ENCODE measurements at regions not wholly inside any gene's neighbourhood (a gene's known extent, or its start where the extent isn't known, plus 50 kb on each side); places are given as distances from the start of the nearest gene placed in this dataset.
"Not testable (repeated sequence)": the region's sequence is repeated elsewhere in the genome, so short reads cannot be mapped to it uniquely, and the experiment has no call there.

DNA sequence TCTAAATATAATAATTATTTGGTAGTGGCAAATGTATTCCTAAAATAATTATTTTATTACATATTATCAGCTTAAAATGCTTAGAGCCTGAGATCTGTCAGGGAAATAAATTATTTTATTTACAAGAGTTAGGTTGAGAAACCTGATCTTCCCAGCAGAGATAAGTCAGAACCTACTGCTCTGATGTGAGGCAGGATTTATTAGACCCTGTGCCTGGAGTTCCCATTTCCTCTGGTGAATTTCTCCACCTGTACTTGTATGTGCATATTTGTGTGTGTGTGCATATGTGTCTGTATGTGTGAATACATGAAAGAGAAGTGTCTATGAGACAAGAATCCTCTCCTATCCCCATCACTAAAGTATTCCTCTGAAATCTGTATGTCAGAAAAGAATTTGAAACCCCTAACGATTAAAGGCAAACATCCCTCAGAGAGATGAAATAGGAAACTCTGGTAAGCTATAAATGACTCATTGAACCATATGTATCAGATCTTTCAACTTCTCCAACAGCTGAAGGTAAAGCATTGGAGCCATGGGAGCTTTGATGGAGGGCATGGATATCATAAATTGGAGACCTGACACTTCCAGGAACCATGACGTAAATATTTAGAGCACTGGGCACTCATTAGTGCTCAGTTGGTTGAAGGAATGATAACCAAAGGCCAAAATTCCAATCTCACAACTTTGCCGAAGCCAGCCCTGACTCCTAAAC is 190.9 kb downstream of the XPNPEP1 start:
- no peak for DNase-seq (ENCODE audit: low read depth in 2 of 3, low spot score in 2 of 3)

DNA sequence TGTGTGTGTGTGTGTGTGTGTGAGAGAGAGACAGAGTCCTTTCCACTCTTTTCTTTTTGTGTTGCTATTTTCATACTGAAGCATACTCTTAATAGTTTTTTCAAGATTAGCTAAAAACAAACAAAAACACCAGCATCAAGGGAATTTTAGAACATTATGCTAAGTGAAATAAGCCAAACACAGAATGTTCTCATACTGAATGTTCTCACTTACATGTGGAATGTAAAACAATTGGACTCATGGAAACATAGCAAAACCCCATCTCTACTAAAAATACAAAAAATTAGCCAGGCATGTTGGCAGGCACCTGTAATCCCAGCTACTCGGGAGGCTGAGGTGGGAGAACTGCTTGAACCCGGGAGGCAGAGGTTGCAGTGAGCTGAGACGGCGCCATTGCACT is 193.4 kb downstream of the XPNPEP1 start:
- DNase-seq (ENCODE audit: low read depth in 2 of 3, low spot score in 2 of 3), result not testable (repeated sequence)

DNA sequence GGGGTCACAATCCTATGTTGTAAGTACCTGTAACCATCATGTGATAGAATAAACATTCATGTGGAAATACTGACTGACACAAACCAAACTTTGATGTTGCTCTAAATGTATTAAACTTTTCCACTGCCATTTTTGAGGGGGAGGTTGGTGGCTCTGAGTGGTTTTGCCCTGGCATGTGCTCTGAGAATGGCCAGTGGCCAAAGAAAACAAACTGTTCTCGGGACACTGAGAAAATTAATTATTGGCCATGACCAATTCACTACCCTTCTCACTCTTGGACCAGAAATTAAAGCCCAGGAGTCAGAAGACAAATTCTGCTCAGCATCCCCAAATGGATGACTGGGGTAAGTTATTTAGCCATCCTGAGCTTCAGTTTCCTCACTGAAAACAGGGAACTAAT is 195.9 kb downstream of the XPNPEP1 start:
- no peak for DNase-seq (ENCODE audit: low read depth in 2 of 3, low spot score in 2 of 3)

DNA sequence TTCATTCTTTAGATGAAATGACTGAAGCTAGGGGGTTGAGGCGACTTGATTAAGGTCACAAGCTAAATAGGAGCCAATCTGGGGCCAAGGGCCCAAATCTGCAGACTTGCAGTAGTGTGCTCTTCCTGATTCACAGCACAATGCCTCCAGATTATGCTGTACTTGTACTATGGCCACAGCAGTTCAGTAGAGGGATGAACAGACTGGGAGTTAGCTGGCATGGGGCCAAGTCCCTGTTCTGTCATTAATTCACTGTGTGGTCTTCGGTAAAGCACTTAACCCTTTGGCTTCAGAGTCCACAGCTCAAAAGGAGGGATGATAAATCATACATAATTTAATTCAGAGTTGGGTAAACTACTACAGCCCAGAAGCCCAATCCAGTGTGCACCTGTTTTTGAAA is 196.8 kb downstream of the XPNPEP1 start:
- DNase-seq (ENCODE audit: low read depth in 2 of 3, low spot score in 2 of 3), result no peak

DNA sequence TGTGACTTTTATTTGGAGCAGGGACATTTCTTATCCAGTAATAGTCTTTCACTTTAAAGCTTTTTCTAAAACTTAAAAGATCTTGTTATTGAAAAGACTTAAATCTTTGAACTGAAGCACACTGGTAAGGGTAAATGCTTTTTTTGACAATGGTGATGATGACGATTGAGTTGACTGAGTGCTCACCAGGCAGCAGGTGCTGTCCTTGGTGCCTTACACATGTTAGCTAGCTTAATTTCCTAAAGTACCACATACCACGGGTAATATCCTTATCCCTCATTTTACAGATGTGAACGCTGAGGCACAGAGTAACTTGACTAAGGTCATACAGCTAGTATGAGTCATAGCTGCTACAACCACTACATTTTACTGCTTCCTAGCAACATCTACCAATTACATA is 200.0 kb downstream of the XPNPEP1 start:
- DNase-seq (ENCODE audit: low read depth in 2 of 3, low spot score in 2 of 3), result no peak

DNA sequence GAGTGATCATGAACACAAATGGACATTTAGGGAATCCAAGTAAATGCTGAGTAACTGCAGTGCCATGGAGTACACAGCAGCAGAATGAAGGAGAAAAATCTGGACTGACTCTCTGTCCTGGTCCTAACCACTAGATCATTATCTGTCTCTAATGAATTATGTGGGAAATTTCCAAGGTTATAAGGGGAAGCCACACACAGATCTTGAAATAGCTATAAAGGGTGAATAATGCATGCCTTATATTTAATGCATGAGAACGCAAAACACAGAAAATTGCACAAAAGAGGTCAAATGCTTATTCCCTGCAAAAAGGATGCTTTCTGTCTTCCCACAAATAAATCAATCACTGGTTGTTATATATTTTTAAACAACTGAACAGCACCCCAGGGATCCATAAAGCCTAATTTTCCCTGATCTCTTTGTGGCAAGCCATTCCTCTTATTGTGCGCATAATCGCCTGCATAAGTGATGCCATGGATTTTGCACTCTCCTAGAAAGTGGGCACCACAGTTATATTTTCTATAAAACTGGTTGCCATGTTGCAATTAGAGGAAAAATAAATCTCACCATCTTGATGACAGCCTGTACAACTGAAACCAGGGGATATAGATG is 201.8 kb downstream of the XPNPEP1 start:
- DNase-seq (ENCODE audit: low read depth in 2 of 3, low spot score in 2 of 3), result no peak

DNA sequence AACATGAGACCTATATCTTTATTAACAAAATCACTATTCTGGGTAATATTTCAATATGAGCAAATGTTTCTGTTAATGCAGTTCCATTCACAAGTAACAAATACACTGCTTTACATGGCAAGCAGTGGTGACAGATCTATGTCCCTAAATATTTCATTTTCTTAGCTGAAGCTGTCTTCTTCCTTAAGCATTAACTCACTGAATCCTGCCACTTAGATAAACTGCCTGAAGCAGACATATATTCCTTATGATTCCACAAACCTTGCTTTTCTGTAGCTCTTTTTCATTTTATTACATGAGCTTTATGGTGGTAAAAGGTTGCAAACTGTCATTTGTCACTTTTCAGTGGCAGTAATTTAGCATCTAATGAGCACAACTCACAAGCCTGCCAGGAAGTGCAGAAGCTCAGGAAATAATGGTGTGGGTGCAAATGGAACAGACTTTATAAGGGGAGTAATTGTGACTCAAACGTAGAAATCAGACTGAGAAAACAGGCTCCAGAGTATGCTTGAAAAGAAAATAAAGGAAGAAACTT is 217.2 kb downstream of the XPNPEP1 start:
- no peak for DNase-seq (ENCODE audit: low read depth in 2 of 3, low spot score in 2 of 3)

DNA sequence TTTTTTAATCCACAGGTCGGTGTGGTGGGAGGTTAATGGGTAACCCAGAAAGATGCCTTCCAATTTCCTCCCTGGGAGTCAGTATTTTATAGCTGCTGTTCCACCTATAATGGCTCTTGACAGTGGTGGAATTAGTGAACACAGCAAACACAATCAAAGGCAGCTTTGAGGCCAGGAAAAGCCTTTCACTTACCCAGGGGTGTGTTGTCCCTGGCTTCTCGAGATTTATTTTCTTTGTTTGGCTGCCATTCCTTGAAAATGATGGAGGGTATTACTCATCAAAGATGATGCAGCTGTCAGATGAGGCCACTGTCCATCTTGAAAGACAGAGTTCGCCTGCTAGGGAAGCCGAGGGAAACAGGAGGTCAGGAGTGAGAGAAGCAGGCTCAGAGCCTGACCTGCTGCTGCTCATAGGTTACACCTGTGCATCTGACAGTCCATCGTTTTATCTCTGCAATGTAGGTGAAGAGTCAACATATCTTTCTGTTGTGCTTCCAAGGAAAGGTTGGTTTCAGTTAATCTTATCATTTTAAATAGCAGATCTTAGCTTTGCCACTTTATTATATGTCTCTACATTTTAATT is 221.6 kb downstream of the XPNPEP1 start:
- no peak for DNase-seq (ENCODE audit: low read depth in 2 of 3, low spot score in 2 of 3)

DNA sequence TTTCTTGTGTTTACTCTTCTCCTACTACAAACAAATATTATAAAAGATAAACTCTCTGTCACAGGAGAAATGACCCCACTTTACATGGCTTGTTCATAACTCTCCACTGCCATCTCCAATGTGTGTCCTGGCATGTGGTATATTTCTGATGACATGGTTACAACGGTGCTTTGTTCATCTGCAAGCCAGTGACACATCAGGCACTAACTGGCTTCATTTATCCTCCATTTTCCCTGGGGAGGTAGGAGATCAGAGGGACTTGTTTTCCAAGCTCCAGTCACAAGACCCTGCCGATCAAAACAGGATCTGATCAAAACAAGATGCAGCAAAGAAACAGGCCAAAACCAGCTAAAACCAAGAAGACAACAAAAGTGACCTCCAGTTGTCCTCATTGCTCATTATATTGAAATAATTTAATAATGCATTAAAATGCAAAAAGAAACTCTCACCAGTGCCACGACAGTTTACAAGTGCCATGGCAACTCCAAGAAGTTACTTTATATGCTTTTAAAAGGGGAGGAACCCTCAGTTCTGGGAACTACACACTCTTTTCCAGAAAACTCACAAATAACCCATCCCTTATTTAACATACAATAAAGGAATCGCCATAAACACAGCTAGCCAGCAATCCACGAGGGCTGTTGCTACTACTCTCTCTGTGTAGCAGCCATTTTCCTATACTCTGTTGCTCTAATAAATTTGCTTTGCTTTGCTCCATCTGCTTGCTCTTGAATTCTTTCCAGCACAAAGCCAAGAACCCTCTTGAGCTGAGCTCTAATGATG is 224.2 kb downstream of the XPNPEP1 start:
- no peak for DNase-seq (ENCODE audit: low read depth in 2 of 3, low spot score in 2 of 3)

DNA sequence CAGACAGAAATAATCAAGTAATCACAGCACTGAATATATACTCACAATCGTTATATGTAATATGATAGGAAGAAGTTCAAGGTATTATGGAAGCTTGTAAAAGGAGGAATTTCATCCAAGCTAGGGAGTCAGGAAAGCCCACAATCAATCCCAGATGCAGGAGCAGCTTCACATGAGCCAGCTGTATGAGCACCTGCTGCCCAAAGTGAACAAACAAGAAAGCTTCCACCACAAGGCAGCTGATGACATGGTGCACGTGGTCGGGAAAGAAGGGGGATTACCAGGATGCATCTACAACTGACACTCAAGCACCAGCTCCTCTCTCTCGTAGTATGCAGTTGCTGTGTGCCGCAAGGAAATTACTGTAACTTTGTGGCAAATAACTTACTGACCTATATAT is 225.2 kb downstream of the XPNPEP1 start:
- no peak for DNase-seq (ENCODE audit: low read depth in 2 of 3, low spot score in 2 of 3)

DNA sequence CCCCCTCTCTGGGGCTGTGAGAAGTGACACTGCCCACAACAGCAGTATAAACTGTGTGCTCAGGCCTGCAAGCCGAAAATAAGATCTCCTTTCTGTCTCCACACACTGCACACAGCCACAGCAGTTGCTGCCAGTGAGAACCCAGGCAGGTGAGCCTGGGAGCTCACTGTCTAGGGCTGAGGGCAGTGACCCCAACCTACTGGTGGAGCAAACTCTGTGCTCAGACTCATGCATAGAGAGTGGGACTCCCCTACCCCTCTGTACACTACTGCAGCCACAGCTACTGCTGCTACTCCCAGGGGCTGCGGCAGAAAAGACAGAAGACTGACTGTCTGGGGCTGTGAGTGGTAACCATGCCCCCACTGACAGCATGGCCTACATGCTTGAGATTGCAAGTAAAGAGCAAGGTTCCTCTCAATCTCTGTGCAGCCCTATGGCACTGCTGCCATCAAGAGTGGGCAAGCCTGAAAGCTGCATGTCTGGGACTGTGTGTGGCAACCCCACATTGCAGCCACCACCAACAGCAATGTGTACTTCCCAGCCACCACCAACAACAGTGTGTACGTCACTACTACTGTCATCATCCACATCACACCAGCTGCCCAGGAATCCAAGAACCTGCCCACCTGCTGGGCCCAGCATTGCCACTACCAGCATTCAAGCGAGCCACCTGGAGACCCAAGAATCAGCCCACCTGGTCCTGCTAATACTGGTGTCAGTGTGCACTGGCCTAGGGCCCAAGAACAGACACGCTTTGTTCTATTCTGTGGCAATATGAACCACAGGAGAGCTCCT is 226.1 kb downstream of the XPNPEP1 start:
- DNase-seq (ENCODE audit: low read depth in 2 of 3, low spot score in 2 of 3), result no peak

DNA sequence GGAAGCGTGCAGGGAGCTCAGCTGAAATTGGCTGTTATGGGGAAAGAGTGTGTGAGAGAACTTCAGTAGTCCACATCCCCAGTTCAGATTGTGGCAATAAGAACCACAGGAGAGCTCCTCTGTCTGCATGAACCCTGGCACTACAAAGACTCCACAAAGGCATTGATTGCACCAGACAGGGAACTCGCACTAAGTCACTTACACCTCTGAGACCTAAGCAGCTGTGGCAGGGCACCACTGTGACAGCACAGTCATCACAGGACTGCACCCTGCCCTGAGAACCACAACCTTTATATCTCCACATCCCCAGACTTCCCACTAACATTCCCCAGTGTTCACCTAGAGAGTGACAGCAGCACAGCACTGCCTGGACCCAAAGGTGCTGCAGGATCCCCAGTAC is 226.8 kb downstream of the XPNPEP1 start:
- no peak for DNase-seq (ENCODE audit: low read depth in 2 of 3, low spot score in 2 of 3)

DNA sequence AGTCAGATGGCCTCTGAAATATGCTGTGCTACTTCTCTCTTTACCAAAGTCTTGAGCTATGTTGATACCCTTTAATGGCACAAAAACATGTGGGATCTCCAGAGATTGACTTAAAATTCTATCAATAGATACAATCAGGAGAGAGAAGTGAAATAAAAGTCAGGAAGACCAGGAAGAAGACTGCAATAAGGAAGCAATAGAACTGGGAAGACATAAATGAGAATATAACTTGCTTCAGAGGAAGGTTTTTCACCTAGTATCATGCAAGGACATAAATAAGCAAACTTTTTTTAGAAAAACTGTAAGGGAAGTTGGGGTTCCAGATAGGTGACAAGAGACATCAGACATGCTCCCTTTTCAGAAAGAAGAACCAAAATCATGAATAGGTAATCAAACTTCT is 227.3 kb downstream of the XPNPEP1 start:
- no peak for DNase-seq (ENCODE audit: low read depth in 2 of 3, low spot score in 2 of 3)

DNA sequence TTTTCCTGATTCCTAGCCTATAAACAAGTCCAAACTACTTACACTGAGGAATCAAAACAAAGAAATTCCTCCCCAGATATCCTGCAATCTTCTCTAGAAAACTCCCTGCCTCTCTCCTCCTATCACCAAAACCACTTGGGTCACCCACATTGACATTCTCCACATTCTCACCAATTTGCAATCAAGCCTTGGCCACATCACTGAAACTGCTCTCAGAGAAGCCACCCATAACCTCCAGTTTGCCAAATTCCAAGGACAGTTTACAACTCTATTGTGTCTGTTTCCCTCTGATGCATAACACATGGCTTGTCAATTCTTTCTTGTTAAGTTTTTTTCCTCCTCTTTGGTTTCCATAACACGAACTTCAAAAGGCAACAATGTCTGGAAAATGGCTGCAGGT is 233.5 kb downstream of the XPNPEP1 start:
- DNase-seq (ENCODE audit: low read depth in 2 of 3, low spot score in 2 of 3), result no peak

DNA sequence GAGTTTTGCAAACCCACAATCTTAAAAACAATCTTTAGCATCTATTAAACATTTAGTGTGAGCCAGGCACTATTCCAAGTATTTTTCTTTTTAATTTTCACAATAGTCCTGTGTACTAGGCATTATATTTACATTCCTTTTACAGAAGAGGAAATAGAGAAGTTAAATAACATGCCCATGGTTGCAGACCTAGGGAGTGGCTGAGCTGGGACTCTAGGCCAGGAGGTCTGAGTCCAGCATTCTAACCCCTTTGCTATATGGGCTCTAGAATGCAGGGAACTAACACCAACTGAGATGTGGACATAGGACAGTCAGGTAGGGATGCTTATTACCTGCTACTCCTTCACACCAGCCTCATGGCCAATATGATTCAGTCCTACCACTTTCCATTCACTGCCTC is 243.8 kb downstream of the XPNPEP1 start:
- no peak for DNase-seq (ENCODE audit: low read depth in 2 of 3, low spot score in 2 of 3)

DNA sequence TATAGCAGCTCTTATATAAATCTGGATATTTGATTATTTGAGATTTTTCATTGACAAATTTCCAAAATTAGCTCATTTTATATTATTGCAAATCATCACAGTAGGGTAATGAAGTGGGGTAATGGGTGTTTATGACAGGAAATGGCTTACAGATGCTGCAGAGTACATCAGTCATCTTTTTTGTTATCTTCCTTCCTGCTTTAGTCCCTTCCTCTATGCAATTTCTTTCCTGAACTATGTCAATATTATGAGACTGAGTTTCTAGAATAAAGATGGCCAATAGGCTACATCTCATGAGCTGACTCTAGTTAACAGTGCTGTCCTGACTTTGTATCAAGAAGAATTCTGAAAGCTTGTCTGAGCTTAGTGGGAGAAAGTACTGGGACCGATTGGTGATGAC is 244.5 kb downstream of the XPNPEP1 start:
- DNase-seq (ENCODE audit: low read depth in 2 of 3, low spot score in 2 of 3), result no peak

DNA sequence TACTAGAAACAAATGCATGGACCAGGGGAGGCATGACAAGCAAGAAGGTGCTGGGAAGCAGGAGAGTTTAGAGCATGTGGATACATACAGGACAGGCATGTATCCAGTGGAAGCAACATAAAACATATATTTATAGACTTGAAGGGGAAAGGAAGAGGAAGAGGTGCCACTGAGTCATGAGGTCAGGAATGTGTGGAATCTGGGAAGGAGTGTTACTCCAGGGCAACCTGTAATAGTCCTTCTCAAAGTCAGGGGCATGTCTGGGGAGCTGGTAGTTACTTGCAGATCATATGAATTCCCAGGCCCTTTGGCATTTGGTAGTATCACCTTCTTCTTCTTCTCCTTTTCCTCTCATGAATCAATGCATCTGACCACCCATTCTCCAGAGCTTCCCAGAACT is 246.6 kb downstream of the XPNPEP1 start:
- no peak for DNase-seq (ENCODE audit: low read depth in 2 of 3, low spot score in 2 of 3)

DNA sequence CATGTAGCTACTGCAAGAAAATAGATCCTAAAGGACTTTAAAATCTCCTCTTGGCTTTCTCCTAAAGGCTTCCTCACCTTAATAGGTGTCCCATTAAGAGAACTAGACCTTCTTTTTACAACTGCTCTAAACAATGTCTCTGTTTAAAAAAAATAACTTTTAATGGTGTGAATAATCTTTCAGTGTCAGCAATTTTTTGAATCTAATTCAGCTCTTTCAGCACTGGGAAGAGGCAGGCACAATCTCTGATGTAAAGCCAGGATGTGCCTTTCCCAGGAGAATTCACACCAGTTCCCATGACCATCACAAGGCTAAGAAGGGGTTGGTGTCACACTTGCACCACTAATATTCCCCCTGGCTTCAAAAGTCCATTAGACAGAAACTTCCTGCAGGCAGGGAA is 254.6 kb downstream of the XPNPEP1 start:
- DNase-seq (ENCODE audit: low read depth in 2 of 3, low spot score in 2 of 3), result no peak

DNA sequence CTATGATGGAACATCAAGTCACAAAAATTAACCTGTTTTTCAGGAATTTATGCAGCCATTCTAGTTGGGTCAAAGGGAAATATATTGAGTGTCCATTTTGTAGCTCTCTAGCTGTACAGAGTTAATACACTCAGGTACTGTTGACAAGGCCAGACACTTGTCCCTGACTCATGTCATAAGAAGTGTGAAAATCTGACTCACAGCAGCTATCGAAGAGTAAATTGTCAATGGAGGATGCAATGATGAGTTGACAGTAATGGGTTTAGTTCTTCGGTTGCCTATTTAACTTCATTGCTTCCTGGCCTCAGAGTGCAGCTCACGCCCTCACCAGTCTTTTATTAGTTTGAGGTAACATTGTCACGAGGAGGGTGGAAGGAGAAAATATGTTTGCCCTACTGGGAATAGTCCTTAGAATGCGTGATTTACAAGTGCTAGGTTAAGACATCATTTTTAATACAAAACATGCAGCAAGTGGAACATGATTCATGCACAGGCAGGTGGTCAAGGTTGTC is 255.1 kb downstream of the XPNPEP1 start:
- no peak for DNase-seq (ENCODE audit: low read depth in 2 of 3, low spot score in 2 of 3)

DNA sequence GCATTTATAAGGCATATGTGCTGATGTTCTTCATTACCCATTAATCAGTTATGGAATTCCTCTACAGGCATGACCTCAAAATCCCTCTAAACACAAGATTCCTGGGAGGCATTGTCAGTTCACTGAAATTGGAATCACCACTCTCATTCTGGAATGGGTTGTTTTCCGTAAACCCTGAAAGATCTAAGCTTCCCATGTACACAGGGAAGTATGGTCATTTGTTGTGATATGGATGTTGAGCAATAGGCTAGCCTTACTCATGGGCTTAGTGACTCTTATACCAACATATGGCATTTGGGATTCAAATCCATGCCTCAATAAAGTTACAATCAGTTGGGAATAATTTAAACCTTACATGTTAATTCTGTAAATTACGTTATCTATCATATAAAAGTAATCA is 258.0 kb downstream of the XPNPEP1 start:
- no peak for DNase-seq (ENCODE audit: low read depth in 2 of 3, low spot score in 2 of 3)
